PFSK-1 (cell line): ENCODE measurements at regions not wholly inside any gene's neighbourhood (a gene's known extent, or its start where the extent isn't known, plus 50 kb on each side); places are given as distances from the start of the nearest gene placed in this dataset.

Experiments
- POLR2AphosphoS5 ChIP-seq: IDR thresholded peaks from 2 replicates; pipeline ENCODE4 v1.6.1; 2012; ENCODE audit warnings: low read depth, mild to moderate bottlenecking, control low read depth, low read length, moderate library complexity
- SIN3A ChIP-seq: IDR thresholded peaks from 2 replicates; pipeline ENCODE4 v1.6.1; 2012; ENCODE audit warnings: mild to moderate bottlenecking, low read length, moderate library complexity, borderline replicate concordance; ENCODE audit not compliant: insufficient read depth
- TF ChIP-seq, protein P1 (sequence below), 2 experiments: IDR thresholded peaks; 2 replicates each; pipeline versions ENCODE4 v1.6.1 to v1.8.0; 2011 to 2012; ENCODE audit warnings: low read depth in 2 of 2, low read length in 2 of 2, control low read depth in 1 of 2, inconsistent platforms in 1 of 2, mild to moderate bottlenecking in 1 of 2, moderate library complexity in 1 of 2; ENCODE audit not compliant: insufficient read depth in 1 of 2

DNA sequence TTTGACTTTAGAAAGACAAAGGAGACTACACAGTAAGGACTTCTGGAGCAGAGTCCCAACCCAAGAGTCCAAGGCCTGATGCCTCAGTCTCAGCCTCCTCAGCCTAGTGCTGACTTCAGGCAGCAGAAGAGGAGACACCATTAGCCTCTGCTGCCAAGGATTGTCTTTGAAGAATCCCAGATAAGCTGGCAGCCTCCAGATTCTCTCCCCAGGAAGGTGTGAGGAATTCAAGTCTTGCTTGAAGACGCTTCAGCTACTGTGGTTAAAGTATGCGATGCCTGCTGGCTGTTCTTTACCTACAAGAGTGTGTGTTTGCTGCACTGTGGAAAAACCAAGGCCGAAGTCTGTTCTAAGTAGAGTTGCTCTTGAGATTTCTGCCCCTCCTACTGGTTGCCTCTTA is 215.9 kb upstream of the TCF21 start:
- TF ChIP-seq POLR2AphosphoS5 (no peak), SIN3A (no peak)
- TF ChIP-seq, protein P1, sequence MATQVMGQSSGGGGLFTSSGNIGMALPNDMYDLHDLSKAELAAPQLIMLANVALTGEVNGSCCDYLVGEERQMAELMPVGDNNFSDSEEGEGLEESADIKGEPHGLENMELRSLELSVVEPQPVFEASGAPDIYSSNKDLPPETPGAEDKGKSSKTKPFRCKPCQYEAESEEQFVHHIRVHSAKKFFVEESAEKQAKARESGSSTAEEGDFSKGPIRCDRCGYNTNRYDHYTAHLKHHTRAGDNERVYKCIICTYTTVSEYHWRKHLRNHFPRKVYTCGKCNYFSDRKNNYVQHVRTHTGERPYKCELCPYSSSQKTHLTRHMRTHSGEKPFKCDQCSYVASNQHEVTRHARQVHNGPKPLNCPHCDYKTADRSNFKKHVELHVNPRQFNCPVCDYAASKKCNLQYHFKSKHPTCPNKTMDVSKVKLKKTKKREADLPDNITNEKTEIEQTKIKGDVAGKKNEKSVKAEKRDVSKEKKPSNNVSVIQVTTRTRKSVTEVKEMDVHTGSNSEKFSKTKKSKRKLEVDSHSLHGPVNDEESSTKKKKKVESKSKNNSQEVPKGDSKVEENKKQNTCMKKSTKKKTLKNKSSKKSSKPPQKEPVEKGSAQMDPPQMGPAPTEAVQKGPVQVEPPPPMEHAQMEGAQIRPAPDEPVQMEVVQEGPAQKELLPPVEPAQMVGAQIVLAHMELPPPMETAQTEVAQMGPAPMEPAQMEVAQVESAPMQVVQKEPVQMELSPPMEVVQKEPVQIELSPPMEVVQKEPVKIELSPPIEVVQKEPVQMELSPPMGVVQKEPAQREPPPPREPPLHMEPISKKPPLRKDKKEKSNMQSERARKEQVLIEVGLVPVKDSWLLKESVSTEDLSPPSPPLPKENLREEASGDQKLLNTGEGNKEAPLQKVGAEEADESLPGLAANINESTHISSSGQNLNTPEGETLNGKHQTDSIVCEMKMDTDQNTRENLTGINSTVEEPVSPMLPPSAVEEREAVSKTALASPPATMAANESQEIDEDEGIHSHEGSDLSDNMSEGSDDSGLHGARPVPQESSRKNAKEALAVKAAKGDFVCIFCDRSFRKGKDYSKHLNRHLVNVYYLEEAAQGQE (IDR thresholded peaks at IDR 0.05; ENCODE audit: insufficient read depth in 1 of 2, low read depth in 2 of 2, low read length in 2 of 2), result no peak
